Neural progenitor cell (in vitro differentiated cells): ENCODE measurements at regions not wholly inside any gene's neighbourhood (a gene's known extent, or its start where the extent isn't known, plus 50 kb on each side); places are given as distances from the start of the nearest gene placed in this dataset.

Source experiments
- DNase-seq: peaks from one replicate; pipeline ENCODE4 v3.0.0-alpha.2; 2016; ENCODE audit warnings: low spot score
- H2AFZ ChIP-seq: fragments of 200-600 bp; sonication (generic); replicated peaks from 2 replicates; pipeline ENCODE4 v1.6.1; 2016; ENCODE audit warnings: antibody characterized with exemption
- H3F3A ChIP-seq: fragments of 200-600 bp; sonication (generic); 2 replicates; pipeline ENCODE4 v1.6.1; 2016; ENCODE audit warnings: antibody characterized with exemption, low read depth
- H3K27ac ChIP-seq: fragments of 200-600 bp; sonication (generic); 2 replicates; pipeline ENCODE4 v1.5.1; 2016; ENCODE audit warnings: mild to moderate bottlenecking
- H3K27me3 ChIP-seq: fragments of 200-600 bp; sonication (generic); 2 replicates; pipeline ENCODE4 v1.6.1; 2016; ENCODE audit warnings: mild to moderate bottlenecking, moderate library complexity
- H3K36me3 ChIP-seq: fragments of 200-600 bp; sonication (generic); 2 replicates; pipeline ENCODE4 v1.5.1; 2016
- H3K4me1 ChIP-seq: fragments of 200-600 bp; sonication (generic); 2 replicates; pipeline ENCODE4 v1.6.1; 2016; ENCODE audit warnings: mixed run types
- H3K4me2 ChIP-seq: fragments of 200-600 bp; sonication (generic); 2 replicates; pipeline ENCODE4 v1.6.1; 2016
- H3K4me3 ChIP-seq: fragments of 200-600 bp; sonication (generic); 2 replicates; pipeline ENCODE4 v1.5.1; 2016
- H3K79me2 ChIP-seq: fragments of 200-600 bp; sonication (generic); 2 replicates; pipeline ENCODE4 v1.6.1; 2016; ENCODE audit warnings: low read depth
- H3K9ac ChIP-seq: fragments of 200-600 bp; sonication (generic); 2 replicates; pipeline ENCODE4 v1.6.1; 2016
- H3K9me3 ChIP-seq: fragments of 200-600 bp; sonication (generic); 2 replicates; pipeline ENCODE4 v1.5.1; 2016; ENCODE audit warnings: low read depth
- H4K20me1 ChIP-seq: fragments of 200-600 bp; sonication (generic); 2 replicates; pipeline ENCODE4 v1.6.1; 2016; ENCODE audit warnings: low read depth
- H3K27ac Mint-ChIP-seq: 3 replicates; pipeline ENCODE4 v1.8.0; 2021; ENCODE audit warnings: mixed read lengths
- H3K27me3 Mint-ChIP-seq: 2 replicates; pipeline ENCODE4 v1.8.0; 2022; ENCODE audit warnings: low read depth, mild to moderate bottlenecking, inconsistent platforms, moderate library complexity, mixed read lengths; ENCODE audit not compliant: insufficient read depth
- H3K36me3 Mint-ChIP-seq: 3 replicates; pipeline ENCODE4 v1.8.0; 2021; ENCODE audit warnings: mixed read lengths
- H3K4me1 Mint-ChIP-seq: 3 replicates; pipeline ENCODE4 v1.8.0; 2021; ENCODE audit warnings: mixed read lengths
- H3K4me3 Mint-ChIP-seq: 3 replicates; pipeline ENCODE4 v1.8.0; 2021; ENCODE audit warnings: mild to moderate bottlenecking, moderate library complexity, mixed read lengths
- H3K9me3 Mint-ChIP-seq: 3 replicates; pipeline ENCODE4 v1.8.0; 2020; ENCODE audit warnings: mixed read lengths
- CTCF ChIP-seq: fragments of 200-600 bp; sonication (generic); IDR thresholded peaks from 2 replicates; pipeline ENCODE4 v1.5.1; 2017; ENCODE audit warnings: antibody characterized with exemption, mild to moderate bottlenecking
- EZH2 ChIP-seq: fragments of 200-600 bp; sonication (generic); IDR thresholded peaks from 2 replicates; pipeline ENCODE4 v1.6.1; 2017; ENCODE audit warnings: antibody characterized with exemption, mild to moderate bottlenecking, moderate library complexity
- EZH2phosphoT487 ChIP-seq: fragments of 200-600 bp; sonication (generic); IDR thresholded peaks from 2 replicates; pipeline ENCODE4 v1.6.1; 2017; ENCODE audit warnings: antibody characterized with exemption

GRCh38 chr15:25068696-25069095 is 113.9 kb downstream of the SNRPN start:
- Histone ChIP-seq H3K36me3 (peaks cover 41% of the 10 kb centered on the region), H2AFZ (no peak overlapping the region), H3K4me3 (no peak overlapping the region), H3F3A (no peaks in the 10 kb centered on the region), H3K79me2 (peaks cover 14% of the 10 kb centered on the region), H3K4me2 (no peak overlapping the region), H3K27me3 (no peaks in the 10 kb centered on the region), H4K20me1 (no peaks in the 10 kb centered on the region), H3K9ac (no peak overlapping the region), H3K9me3 (peaks cover 37% of the 10 kb centered on the region), H3K4me1 (no peaks in the 10 kb centered on the region), H3K27ac (no peak overlapping the region)
- peaks cover 99% of the 10 kb centered on the region for H3K9me3 Mint-ChIP-seq
- TF ChIP-seq CTCF (no peak), EZH2 (no peak), EZH2phosphoT487 (no peak)
- peaks cover 17% of the 10 kb centered on the region for H3K27me3 Mint-ChIP-seq
- peaks cover 99% of the 10 kb centered on the region for H3K36me3 Mint-ChIP-seq
- H3K27ac Mint-ChIP-seq: no peak overlapping the region
- DNase-seq: no peak
- no peaks in the 10 kb centered on the region for H3K4me1 Mint-ChIP-seq
- no peak overlapping the region for H3K4me3 Mint-ChIP-seq

GRCh38 chr15:25070353-25070963 is 115.7 kb downstream of the SNRPN start:
- Mint-ChIP-seq H3K4me3 (no peak overlapping the region), H3K9me3 (peaks cover 99% of the 10 kb centered on the region), H3K36me3 (peaks cover 99% of the 10 kb centered on the region), H3K4me1 (no peaks in the 10 kb centered on the region), H3K27me3 (peaks cover 12% of the 10 kb centered on the region), H3K27ac (no peak overlapping the region)
- H3K27me3 ChIP-seq: no peaks in the 10 kb centered on the region
- H3K4me2 ChIP-seq: no peak overlapping the region
- no peak overlapping the region for H3K4me3 ChIP-seq
- H3K79me2 ChIP-seq: peaks cover 25% of the 10 kb centered on the region
- no peaks in the 10 kb centered on the region for H3K4me1 ChIP-seq
- H3K9me3 ChIP-seq: peaks cover 55% of the 10 kb centered on the region
- no peaks in the 10 kb centered on the region for H4K20me1 ChIP-seq
- no peak for DNase-seq
- no peaks in the 10 kb centered on the region for H3F3A ChIP-seq
- no peak overlapping the region for H2AFZ ChIP-seq
- TF ChIP-seq EZH2phosphoT487 (no peak), EZH2 (no peak), CTCF (no peak)
- H3K9ac ChIP-seq: no peak overlapping the region
- peaks cover 46% of the 10 kb centered on the region for H3K36me3 ChIP-seq
- no peak overlapping the region for H3K27ac ChIP-seq

- Histone ChIP-seq H3K4me3 (no peak overlapping the region), H3K9ac (no peak overlapping the region), H3K4me1 (no peaks in the 10 kb centered on the region), H3K9me3 (peaks cover 49% of the 10 kb centered on the region), H3K27me3 (no peaks in the 10 kb centered on the region), H3K79me2 (peaks cover 21% of the 10 kb centered on the region), H3K4me2 (no peak overlapping the region), H3F3A (no peaks in the 10 kb centered on the region), H4K20me1 (no peaks in the 10 kb centered on the region), H2AFZ (no peak overlapping the region), H3K27ac (no peak overlapping the region), H3K36me3 (peaks cover 48% of the 10 kb centered on the region)
- no peaks in the 10 kb centered on the region for H3K4me1 Mint-ChIP-seq
- TF ChIP-seq CTCF (no peak), EZH2 (no peak)
- H3K9me3 Mint-ChIP-seq: peaks cover 99% of the 10 kb centered on the region
- H3K4me3 Mint-ChIP-seq: no peak overlapping the region
- no peak for DNase-seq
- peaks cover 99% of the 10 kb centered on the region for H3K36me3 Mint-ChIP-seq
- peaks cover 11% of the 10 kb centered on the region for H3K27me3 Mint-ChIP-seq
- H3K27ac Mint-ChIP-seq: no peak overlapping the region
Observed at GRCh38 chr15:25072857-25073476, 118.2 kb downstream of the SNRPN start.
